Thoracic aorta (tissue), 2 donors: ENCODE measurements at regions not wholly inside any gene's neighbourhood (a gene's known extent, or its start where the extent isn't known, plus 50 kb on each side); places are given as distances from the start of the nearest gene placed in this dataset.

Experiments
- ATAC-seq: fragments of 150-250 bp; one replicate; pipeline ENCODE4 v1.8.0; 2017; ENCODE audit warnings: low read depth; ENCODE audit not compliant: insufficient number of reproducible peaks, low FRiP score
- DNase-seq: peaks from one replicate; pipeline ENCODE4 v3.0.0-alpha.2; 2020; ENCODE audit warnings: low spot score
- H3K27ac ChIP-seq, 2 donors: fragments of 200-600 bp; sonication (generic); 1 replicate in 1 of 2; 2 replicates in 1 of 2; pipeline ENCODE4 v1.5.1; 2016; ENCODE audit warnings: mild to moderate bottlenecking in 2 of 2, moderate library complexity in 2 of 2
- H3K27me3 ChIP-seq: fragments of 200-600 bp; sonication (generic); replicated peaks from 2 replicates; pipeline ENCODE4 v1.6.0; 2016; ENCODE audit warnings: mild to moderate bottlenecking; ENCODE audit not compliant: insufficient read depth
- H3K36me3 ChIP-seq: fragments of 200-600 bp; sonication (generic); one replicate; pipeline ENCODE4 v1.5.1; 2016
- H3K4me1 ChIP-seq, 2 donors: fragments of 200-600 bp; sonication (generic); 1 replicate in 1 of 2; 2 replicates in 1 of 2; pipeline versions ENCODE4 v1.5.1 to v1.6.0; 2016; ENCODE audit warnings: low read depth in 2 of 2, mild to moderate bottlenecking in 1 of 2; ENCODE audit not compliant: control insufficient read depth in 1 of 2
- H3K4me3 ChIP-seq: fragments of 200-600 bp; sonication (generic); 2 replicates; pipeline ENCODE4 v1.5.1; 2016; ENCODE audit warnings: mild to moderate bottlenecking
- H3K9me3 ChIP-seq: fragments of 200-600 bp; sonication (generic); 2 replicates; pipeline ENCODE4 v1.5.1; 2016
- CTCF ChIP-seq: fragments of 200-600 bp; sonication (generic); IDR thresholded peaks from one replicate; pipeline ENCODE4 v1.5.1; 2019; ENCODE audit warnings: antibody characterized with exemption

GRCh38 chr20:57808264-57809070, 98.7 kb upstream of the PMEPA1 start:
- no peak for TF ChIP-seq CTCF
- ATAC-seq: no peak
- Histone ChIP-seq H3K27ac (no peak overlapping the region), H3K27me3 (no peaks in the 10 kb centered on the region), H3K4me1 (no peaks in the 10 kb centered on the region), H3K4me3 (no peak overlapping the region), H3K9me3 (no peaks in the 10 kb centered on the region), H3K36me3 (no peaks in the 10 kb centered on the region)
- DNase-seq: no peak

DNA sequence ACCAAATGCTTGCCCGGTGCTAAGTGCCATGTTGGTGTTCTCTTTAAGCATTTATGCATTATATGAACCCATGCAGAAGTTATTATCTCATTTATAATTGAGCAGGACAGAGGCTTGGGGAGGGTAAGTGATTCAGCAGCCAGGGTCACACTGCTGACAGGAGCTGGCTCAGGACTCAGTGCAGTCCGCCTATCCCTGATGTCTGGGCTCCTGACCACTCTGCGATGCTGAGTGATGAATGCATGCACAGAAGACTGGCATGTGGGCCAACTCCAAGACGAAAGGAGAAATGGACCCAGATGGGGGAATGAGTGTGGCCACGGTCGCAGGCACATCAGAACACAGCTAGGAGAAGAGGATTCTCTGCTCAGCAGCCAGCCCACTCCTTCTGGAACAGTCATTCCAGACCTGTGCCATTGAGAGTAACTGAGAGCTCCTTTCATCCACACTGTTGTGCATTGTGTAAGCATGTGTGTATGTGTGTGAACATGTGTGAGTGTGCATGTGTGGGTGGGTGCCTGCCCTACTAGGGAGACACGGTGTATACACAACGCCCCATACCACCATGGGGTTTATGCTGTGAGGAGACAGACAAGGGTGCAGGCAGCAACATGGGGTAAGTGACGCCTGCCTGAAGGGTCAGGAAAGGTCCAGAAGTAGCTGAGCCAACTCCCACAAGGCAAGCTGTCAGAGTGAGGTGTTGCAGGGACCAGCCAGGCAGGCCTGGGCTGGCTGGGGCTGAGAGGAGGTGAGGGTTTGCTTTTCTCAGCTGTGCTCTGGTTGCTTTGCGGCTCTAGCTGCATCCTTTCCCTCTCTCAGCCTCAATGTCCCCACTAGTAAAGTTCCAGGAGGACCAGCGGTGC, 97.8 kb upstream of the PMEPA1 start:
- H3K9me3 ChIP-seq: no peaks in the 10 kb centered on the region
- H3K4me3 ChIP-seq: no peak overlapping the region
- no peaks in the 10 kb centered on the region for H3K4me1 ChIP-seq
- DNase-seq (no peak), ATAC-seq (no peak)
- H3K36me3 ChIP-seq: no peaks in the 10 kb centered on the region
- H3K27ac ChIP-seq: no peak overlapping the region
- no peak for TF ChIP-seq CTCF
- no peaks in the 10 kb centered on the region for H3K27me3 ChIP-seq

- ATAC-seq: no peak
- no peak for DNase-seq
These were observed 97.2 kb upstream of the PMEPA1 start for GRCh38 chr20:57806975-57807374.

GRCh38 chr20:57806476-57806875, 96.7 kb upstream of the PMEPA1 start:
- Histone ChIP-seq H3K4me3 (no peak overlapping the region), H3K9me3 (no peaks in the 10 kb centered on the region), H3K36me3 (no peaks in the 10 kb centered on the region), H3K4me1 (no peaks in the 10 kb centered on the region), H3K27ac (no peak overlapping the region), H3K27me3 (no peaks in the 10 kb centered on the region)
- no peak for DNase-seq
- TF ChIP-seq CTCF: no peak
- ATAC-seq: no peak

More at GRCh38 chr20:57806975-57807374, 97.2 kb upstream of the PMEPA1 start:
- Histone ChIP-seq H3K4me1 (no peaks in the 10 kb centered on the region), H3K4me3 (no peak overlapping the region), H3K27me3 (no peaks in the 10 kb centered on the region), H3K9me3 (no peaks in the 10 kb centered on the region), H3K36me3 (no peaks in the 10 kb centered on the region), H3K27ac (no peak overlapping the region)
- TF ChIP-seq CTCF: no peak

DNA sequence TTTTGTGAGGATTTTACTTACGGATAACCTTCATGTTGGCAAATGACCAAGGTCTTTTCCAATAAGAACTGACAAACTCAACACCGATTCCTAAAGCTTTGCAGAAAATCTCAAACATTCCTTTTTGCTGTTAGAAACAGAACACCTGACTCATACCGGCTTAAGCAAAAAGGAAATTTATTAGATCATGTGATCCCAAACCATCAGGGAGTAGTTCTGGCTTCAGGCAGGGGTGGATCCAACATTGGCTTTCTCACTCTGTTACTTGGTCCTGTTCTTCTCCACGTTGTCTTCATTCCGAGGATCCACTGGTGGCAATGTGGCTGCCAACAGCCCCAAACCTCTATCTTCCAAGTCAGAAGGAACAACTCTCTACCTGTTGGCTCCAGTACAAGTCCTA, 95.9 kb upstream of the PMEPA1 start:
- no peak overlapping the region for H3K27ac ChIP-seq
- H3K4me1 ChIP-seq: no peaks in the 10 kb centered on the region
- no peak for TF ChIP-seq CTCF

More for the DNA sequence above, 95.9 kb upstream of the PMEPA1 start:
- ATAC-seq (no peak), DNase-seq (no peak)
- no peak overlapping the region for H3K4me3 ChIP-seq
- H3K27me3 ChIP-seq: no peaks in the 10 kb centered on the region
- H3K36me3 ChIP-seq: no peaks in the 10 kb centered on the region
- H3K9me3 ChIP-seq: no peaks in the 10 kb centered on the region
